ENCODE measurements at regions not wholly inside any gene's neighbourhood (a gene's known extent, or its start where the extent isn't known, plus 50 kb on each side); places are given as distances from the start of the nearest gene placed in this dataset.

DNA sequence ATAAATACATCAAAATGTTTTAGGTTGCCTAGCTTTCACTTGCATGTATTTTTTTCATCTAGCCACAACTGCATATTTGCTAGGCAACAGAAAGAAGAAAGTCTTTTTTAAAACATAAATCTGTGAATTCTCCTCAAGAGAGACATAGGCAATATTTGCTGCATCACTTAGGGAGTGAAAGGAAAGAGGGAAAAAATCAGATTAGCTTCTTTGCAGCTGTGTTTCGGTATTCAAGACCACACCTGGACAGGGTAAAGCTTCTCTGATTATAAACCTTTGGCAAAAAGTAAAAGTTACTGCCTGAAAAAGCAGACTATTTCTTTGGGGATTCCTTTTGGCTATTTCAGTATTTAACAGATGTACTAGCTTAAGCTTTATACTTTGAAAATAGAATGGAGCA lies 280.9 kb upstream of the ZSWIM2 start:
- H3K9ac ChIP-seq (ENCODE audit: low read length), result no peak overlapping the region
- no peak overlapping the region for H3K27ac ChIP-seq (ENCODE audit: low read length)
- no peaks in the 10 kb centered on the region for H3K4me1 ChIP-seq (ENCODE audit: control insufficient read depth, low read depth, low read length)
- H3K9me3 ChIP-seq (ENCODE audit: control insufficient read depth, low read depth, low read length), result no peaks in the 10 kb centered on the region
- H3K36me3 ChIP-seq (ENCODE audit: control insufficient read depth, low read depth, low read length), result no peaks in the 10 kb centered on the region
- H3K4me3 ChIP-seq (ENCODE audit: low read length), result no peak overlapping the region
- no peaks in the 10 kb centered on the region for H3K27me3 ChIP-seq (ENCODE audit: control insufficient read depth, insufficient read depth, low read length)

DNA sequence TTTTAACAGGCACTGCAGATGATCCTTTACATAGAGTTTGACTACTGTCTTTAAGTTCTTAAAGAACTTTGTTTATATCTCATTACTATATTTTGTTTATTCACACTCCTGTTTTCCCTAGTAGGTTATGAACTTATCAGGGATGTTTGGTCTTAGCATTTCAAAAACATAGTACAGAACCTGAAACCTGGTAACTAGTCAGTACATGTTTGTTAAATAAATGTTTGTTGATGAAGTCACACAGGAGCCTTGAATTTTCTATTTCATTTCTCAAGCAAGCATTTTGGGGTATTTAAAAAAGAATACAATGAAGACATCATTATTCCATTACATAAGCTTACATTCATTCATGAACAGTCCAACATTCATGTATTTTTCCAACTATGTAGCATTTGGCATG lies 280.3 kb upstream of the ZSWIM2 start:
- Histone ChIP-seq H3K9ac (ENCODE audit: low read length) (no peak overlapping the region), H3K27me3 (ENCODE audit: control insufficient read depth, insufficient read depth, low read length) (no peaks in the 10 kb centered on the region), H3K9me3 (ENCODE audit: control insufficient read depth, low read depth, low read length) (no peaks in the 10 kb centered on the region), H3K27ac (ENCODE audit: low read length) (no peak overlapping the region), H3K4me1 (ENCODE audit: control insufficient read depth, low read depth, low read length) (no peaks in the 10 kb centered on the region), H3K36me3 (ENCODE audit: control insufficient read depth, low read depth, low read length) (no peaks in the 10 kb centered on the region), H3K4me3 (ENCODE audit: low read length) (no peak overlapping the region)

- Histone ChIP-seq H3K9me3 (ENCODE audit: control insufficient read depth, low read depth, low read length) (no peaks in the 10 kb centered on the region), H3K4me3 (ENCODE audit: low read length) (no peak overlapping the region), H3K27ac (ENCODE audit: low read length) (no peak overlapping the region), H3K4me1 (ENCODE audit: control insufficient read depth, low read depth, low read length) (no peaks in the 10 kb centered on the region), H3K36me3 (ENCODE audit: control insufficient read depth, low read depth, low read length) (no peaks in the 10 kb centered on the region), H3K27me3 (ENCODE audit: control insufficient read depth, insufficient read depth, low read length) (no peaks in the 10 kb centered on the region), H3K9ac (ENCODE audit: low read length) (no peak overlapping the region)
Observed at GRCh38 chr2:187126247-187127005, 277.5 kb upstream of the ZSWIM2 start.

DNA sequence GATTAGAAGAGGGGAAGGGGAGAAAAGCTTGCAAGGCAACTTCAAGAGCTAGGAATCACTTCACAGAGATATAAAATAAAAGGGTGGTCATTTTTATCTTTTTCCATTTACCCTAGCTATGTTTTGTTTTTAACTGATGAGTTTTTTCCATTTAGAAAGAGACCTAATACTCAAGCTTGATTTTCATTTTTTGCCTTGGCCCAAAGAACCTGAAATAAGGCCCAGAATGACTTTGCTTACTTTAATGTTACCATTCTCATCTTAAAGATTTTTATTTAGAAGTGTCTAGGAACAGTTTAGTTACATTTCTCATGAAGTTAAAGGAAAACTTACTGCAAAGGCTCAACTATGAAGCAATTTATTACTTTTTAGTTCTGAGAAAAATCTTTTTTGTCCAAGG lies 276.3 kb upstream of the ZSWIM2 start:
- Histone ChIP-seq H3K9ac (ENCODE audit: low read length) (no peak overlapping the region), H3K4me1 (ENCODE audit: control insufficient read depth, low read depth, low read length) (no peaks in the 10 kb centered on the region), H3K4me3 (ENCODE audit: low read length) (no peak overlapping the region), H3K27me3 (ENCODE audit: control insufficient read depth, insufficient read depth, low read length) (no peaks in the 10 kb centered on the region), H3K27ac (ENCODE audit: low read length) (no peak overlapping the region), H3K36me3 (ENCODE audit: control insufficient read depth, low read depth, low read length) (no peaks in the 10 kb centered on the region), H3K9me3 (ENCODE audit: control insufficient read depth, low read depth, low read length) (no peaks in the 10 kb centered on the region)

- H3K36me3 ChIP-seq (ENCODE audit: control insufficient read depth, low read depth, low read length), result no peaks in the 10 kb centered on the region
- no peaks in the 10 kb centered on the region for H3K4me1 ChIP-seq (ENCODE audit: control insufficient read depth, low read depth, low read length)
- no peak overlapping the region for H3K27ac ChIP-seq (ENCODE audit: low read length)
- H3K27me3 ChIP-seq (ENCODE audit: control insufficient read depth, insufficient read depth, low read length), result no peaks in the 10 kb centered on the region
- no peak overlapping the region for H3K9ac ChIP-seq (ENCODE audit: low read length)
- no peak overlapping the region for H3K4me3 ChIP-seq (ENCODE audit: low read length)
- no peaks in the 10 kb centered on the region for H3K9me3 ChIP-seq (ENCODE audit: control insufficient read depth, low read depth, low read length)
Observed at GRCh38 chr2:187124529-187124928, 275.6 kb upstream of the ZSWIM2 start.

GRCh38 chr2:187118331-187119099 lies 269.5 kb upstream of the ZSWIM2 start:
- Histone ChIP-seq H3K9ac (ENCODE audit: low read length) (no peak overlapping the region), H3K9me3 (ENCODE audit: control insufficient read depth, low read depth, low read length) (no peaks in the 10 kb centered on the region), H3K4me3 (ENCODE audit: low read length) (no peak overlapping the region), H3K27ac (ENCODE audit: low read length) (no peak overlapping the region), H3K27me3 (ENCODE audit: control insufficient read depth, insufficient read depth, low read length) (no peaks in the 10 kb centered on the region), H3K4me1 (ENCODE audit: control insufficient read depth, low read depth, low read length) (no peaks in the 10 kb centered on the region), H3K36me3 (ENCODE audit: control insufficient read depth, low read depth, low read length) (no peaks in the 10 kb centered on the region)

DNA sequence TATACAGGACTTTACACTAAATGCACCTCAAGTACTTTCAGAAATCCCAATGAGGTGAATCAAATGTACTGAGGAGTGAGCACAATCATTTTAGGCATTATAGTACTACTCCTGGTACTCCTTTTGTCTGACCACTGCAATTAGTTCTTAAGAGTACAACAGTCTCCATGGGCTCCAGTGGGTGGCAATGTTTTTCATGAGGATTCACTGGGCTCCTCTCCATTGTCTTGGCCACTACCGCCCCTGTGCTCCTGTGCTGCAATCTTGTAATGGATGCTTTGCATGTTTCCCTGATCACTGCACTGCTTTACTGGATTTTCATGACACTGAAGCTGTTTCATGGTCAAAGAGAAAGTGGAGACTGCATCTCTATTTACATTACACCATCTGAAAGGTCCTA lies 268.5 kb upstream of the ZSWIM2 start:
- Histone ChIP-seq H3K9me3 (ENCODE audit: control insufficient read depth, low read depth, low read length) (no peaks in the 10 kb centered on the region), H3K9ac (ENCODE audit: low read length) (no peak overlapping the region), H3K27ac (ENCODE audit: low read length) (no peak overlapping the region), H3K27me3 (ENCODE audit: control insufficient read depth, insufficient read depth, low read length) (no peaks in the 10 kb centered on the region), H3K4me1 (ENCODE audit: control insufficient read depth, low read depth, low read length) (no peaks in the 10 kb centered on the region), H3K36me3 (ENCODE audit: control insufficient read depth, low read depth, low read length) (no peaks in the 10 kb centered on the region), H3K4me3 (ENCODE audit: low read length) (no peak overlapping the region)

- Histone ChIP-seq H3K9me3 (ENCODE audit: control insufficient read depth, low read depth, low read length) (no peaks in the 10 kb centered on the region), H3K27ac (ENCODE audit: low read length) (no peak overlapping the region), H3K4me3 (ENCODE audit: low read length) (no peak overlapping the region), H3K36me3 (ENCODE audit: control insufficient read depth, low read depth, low read length) (no peaks in the 10 kb centered on the region), H3K4me1 (ENCODE audit: control insufficient read depth, low read depth, low read length) (no peaks in the 10 kb centered on the region), H3K9ac (ENCODE audit: low read length) (no peak overlapping the region), H3K27me3 (ENCODE audit: control insufficient read depth, insufficient read depth, low read length) (no peaks in the 10 kb centered on the region)
Observed at GRCh38 chr2:187115627-187116026, 266.7 kb upstream of the ZSWIM2 start.

GRCh38 chr2:187107001-187107400 lies 258.0 kb upstream of the ZSWIM2 start:
- no peak overlapping the region for H3K27ac ChIP-seq (ENCODE audit: low read length)
- no peak overlapping the region for H3K9ac ChIP-seq (ENCODE audit: low read length)
- no peak overlapping the region for H3K4me3 ChIP-seq (ENCODE audit: low read length)
- H3K27me3 ChIP-seq (ENCODE audit: control insufficient read depth, insufficient read depth, low read length), result no peaks in the 10 kb centered on the region
- no peaks in the 10 kb centered on the region for H3K9me3 ChIP-seq (ENCODE audit: control insufficient read depth, low read depth, low read length)
- no peaks in the 10 kb centered on the region for H3K4me1 ChIP-seq (ENCODE audit: control insufficient read depth, low read depth, low read length)
- no peaks in the 10 kb centered on the region for H3K36me3 ChIP-seq (ENCODE audit: control insufficient read depth, low read depth, low read length)

DNA sequence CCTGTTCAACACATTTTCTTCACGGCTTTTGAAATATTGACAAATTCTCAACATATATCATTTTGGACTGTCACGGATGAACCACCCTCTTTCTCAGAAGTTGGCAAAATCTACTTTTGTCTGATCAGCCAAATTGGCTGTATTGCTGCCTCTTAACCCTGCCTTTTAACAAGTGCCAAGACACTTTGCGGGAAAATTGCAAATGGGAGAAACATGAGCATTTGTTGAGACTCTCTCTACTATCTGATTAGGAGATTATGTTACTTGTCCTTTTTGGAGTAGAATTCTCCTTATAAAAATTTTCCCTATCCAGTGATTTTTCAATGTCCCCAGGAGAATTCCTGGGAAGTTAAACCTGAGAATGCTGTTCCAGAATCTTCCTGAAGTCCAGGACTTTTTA lies 256.2 kb upstream of the ZSWIM2 start:
- Histone ChIP-seq H3K4me3 (ENCODE audit: low read length) (no peak overlapping the region), H3K27me3 (ENCODE audit: control insufficient read depth, insufficient read depth, low read length) (no peaks in the 10 kb centered on the region), H3K36me3 (ENCODE audit: control insufficient read depth, low read depth, low read length) (no peaks in the 10 kb centered on the region), H3K9ac (ENCODE audit: low read length) (no peak overlapping the region), H3K9me3 (ENCODE audit: control insufficient read depth, low read depth, low read length) (no peaks in the 10 kb centered on the region), H3K4me1 (ENCODE audit: control insufficient read depth, low read depth, low read length) (no peaks in the 10 kb centered on the region), H3K27ac (ENCODE audit: low read length) (no peak overlapping the region)

DNA sequence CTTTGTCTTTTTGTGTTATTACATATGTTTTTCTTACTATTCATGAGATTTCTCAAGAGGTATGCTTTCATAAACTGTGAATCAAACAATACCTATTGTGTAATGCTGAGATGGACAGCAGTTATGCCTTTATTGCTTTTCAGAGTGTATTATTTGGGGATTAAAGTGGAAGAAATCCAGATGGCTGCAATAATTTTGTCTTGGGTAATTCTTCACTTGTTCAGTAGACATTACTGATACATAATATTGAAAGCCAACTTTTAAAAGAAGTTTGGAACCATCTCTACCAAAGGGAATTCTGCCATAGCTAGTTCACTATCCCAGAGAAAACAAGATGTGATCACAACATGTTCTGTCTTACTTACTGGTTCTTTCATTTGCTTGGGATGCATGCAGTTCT lies 253.4 kb upstream of the ZSWIM2 start:
- Histone ChIP-seq H3K9me3 (ENCODE audit: control insufficient read depth, low read depth, low read length) (no peaks in the 10 kb centered on the region), H3K9ac (ENCODE audit: low read length) (no peak overlapping the region), H3K36me3 (ENCODE audit: control insufficient read depth, low read depth, low read length) (no peaks in the 10 kb centered on the region), H3K4me1 (ENCODE audit: control insufficient read depth, low read depth, low read length) (no peaks in the 10 kb centered on the region), H3K27ac (ENCODE audit: low read length) (no peak overlapping the region), H3K27me3 (ENCODE audit: control insufficient read depth, insufficient read depth, low read length) (no peaks in the 10 kb centered on the region), H3K4me3 (ENCODE audit: low read length) (no peak overlapping the region)

- H3K27ac ChIP-seq (ENCODE audit: low read length), result no peak overlapping the region
- H3K4me3 ChIP-seq (ENCODE audit: low read length), result no peak overlapping the region
- H3K4me1 ChIP-seq (ENCODE audit: control insufficient read depth, low read depth, low read length), result no peaks in the 10 kb centered on the region
- no peaks in the 10 kb centered on the region for H3K27me3 ChIP-seq (ENCODE audit: control insufficient read depth, insufficient read depth, low read length)
- H3K36me3 ChIP-seq (ENCODE audit: control insufficient read depth, low read depth, low read length), result no peaks in the 10 kb centered on the region
- no peak overlapping the region for H3K9ac ChIP-seq (ENCODE audit: low read length)
- no peaks in the 10 kb centered on the region for H3K9me3 ChIP-seq (ENCODE audit: control insufficient read depth, low read depth, low read length)
Observed at GRCh38 chr2:187098154-187098553, 249.2 kb upstream of the ZSWIM2 start.
